ENCODE measurements at regions not wholly inside any gene's neighbourhood (a gene's known extent, or its start where the extent isn't known, plus 50 kb on each side); places are given as distances from the start of the nearest gene placed in this dataset.
A peak's percentile ranks its signal among the peaks of the same experiment; 100 is the strongest.

DNA sequence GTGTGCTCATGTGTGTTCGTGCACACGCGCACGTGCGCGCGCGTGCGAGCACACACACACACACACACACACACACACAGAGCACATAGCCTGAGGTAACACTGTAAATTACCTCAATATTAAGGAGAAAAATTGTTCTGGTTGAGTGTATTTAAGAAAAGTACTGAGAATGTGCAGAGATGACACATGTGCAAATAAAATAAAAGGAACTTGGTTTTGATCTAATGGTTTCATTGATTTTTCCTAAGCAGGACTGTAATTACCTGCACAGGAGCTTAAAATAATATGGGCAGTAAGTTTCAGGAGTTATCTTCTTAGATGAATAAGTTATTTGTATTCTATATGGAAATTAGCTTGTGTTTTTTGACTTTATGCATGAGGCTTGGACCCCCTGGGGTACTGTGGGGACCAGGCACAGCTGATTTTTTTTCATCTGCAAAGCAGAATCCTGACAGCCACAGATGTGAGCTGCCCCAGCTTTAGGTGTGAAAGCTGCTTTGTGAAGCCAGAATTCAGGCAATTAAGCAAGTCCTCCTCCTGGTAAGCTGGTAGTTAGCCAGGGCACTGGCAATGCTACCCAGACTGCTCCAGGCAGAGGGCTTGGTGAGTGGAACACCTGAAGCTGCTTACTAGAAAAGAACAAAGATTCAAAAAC lies 1040.6 kb upstream of the CITED2 start:
- Histone ChIP-seq H3K4me3 (no peak overlapping the region), H2AFZ (no peak overlapping the region), H3K9me2 (replicated peaks; ENCODE audit: insufficient read depth) (no peaks in the 10 kb centered on the region), H3K79me2 (no peaks in the 10 kb centered on the region), H4K20me1 (ENCODE audit: insufficient read depth, poor library complexity, severe bottlenecking) (no peaks in the 10 kb centered on the region), H3K27me3 (no peaks in the 10 kb centered on the region), H3K9me3 (ENCODE audit: low read depth) (no peaks in the 10 kb centered on the region), H3K4me1 (ENCODE audit: insufficient read depth) (no peaks in the 10 kb centered on the region), H3K27ac (no peak overlapping the region), H3K36me3 (replicated peaks; ENCODE audit: insufficient read depth, low read depth) (no peaks in the 10 kb centered on the region), H3K4me2 (no peak overlapping the region)
- no peak for TF ChIP-seq EZH2phosphoT487 (IDR thresholded peaks at IDR 0.05; ENCODE audit: low read depth, severe bottlenecking, unreplicated experiment)
- TF ChIP-seq EZH2 (IDR thresholded peaks at IDR 0.05; ENCODE audit: borderline replicate concordance): no peak
- TF ChIP-seq, protein P1, sequence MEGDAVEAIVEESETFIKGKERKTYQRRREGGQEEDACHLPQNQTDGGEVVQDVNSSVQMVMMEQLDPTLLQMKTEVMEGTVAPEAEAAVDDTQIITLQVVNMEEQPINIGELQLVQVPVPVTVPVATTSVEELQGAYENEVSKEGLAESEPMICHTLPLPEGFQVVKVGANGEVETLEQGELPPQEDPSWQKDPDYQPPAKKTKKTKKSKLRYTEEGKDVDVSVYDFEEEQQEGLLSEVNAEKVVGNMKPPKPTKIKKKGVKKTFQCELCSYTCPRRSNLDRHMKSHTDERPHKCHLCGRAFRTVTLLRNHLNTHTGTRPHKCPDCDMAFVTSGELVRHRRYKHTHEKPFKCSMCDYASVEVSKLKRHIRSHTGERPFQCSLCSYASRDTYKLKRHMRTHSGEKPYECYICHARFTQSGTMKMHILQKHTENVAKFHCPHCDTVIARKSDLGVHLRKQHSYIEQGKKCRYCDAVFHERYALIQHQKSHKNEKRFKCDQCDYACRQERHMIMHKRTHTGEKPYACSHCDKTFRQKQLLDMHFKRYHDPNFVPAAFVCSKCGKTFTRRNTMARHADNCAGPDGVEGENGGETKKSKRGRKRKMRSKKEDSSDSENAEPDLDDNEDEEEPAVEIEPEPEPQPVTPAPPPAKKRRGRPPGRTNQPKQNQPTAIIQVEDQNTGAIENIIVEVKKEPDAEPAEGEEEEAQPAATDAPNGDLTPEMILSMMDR (IDR thresholded peaks at IDR 0.05; ENCODE audit: poor library complexity): no peak
- no peak for DNase-seq (ENCODE audit: low spot score)
- WGBS (ENCODE audit: low lambda C conversion rate, missing lambda C conversion rate): 90% methylated on average over 9 of the region's 9 CpGs

DNA sequence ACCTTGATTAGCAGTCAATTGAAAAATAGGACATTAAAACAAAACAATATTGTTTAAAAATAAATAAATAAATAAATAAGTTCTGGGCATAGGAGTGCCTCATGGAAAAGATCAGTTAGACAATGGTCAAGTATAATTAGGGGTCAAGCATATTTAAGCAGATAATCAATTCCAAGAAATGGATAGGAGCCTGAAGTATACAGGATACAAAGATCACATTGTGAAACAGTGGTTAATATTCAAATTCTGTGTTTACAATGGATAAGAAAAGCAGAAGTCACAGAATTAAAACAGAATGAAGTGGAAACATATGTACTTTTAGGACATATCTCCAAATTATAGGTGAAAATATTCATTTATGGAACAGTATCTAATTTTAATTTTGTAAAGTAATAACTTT lies 1028.6 kb upstream of the CITED2 start:
- Histone ChIP-seq H3K27me3 (no peaks in the 10 kb centered on the region), H3K4me2 (no peak overlapping the region), H3K4me1 (ENCODE audit: insufficient read depth) (no peaks in the 10 kb centered on the region), H3K79me2 (no peaks in the 10 kb centered on the region), H2AFZ (no peak overlapping the region), H4K20me1 (ENCODE audit: insufficient read depth, poor library complexity, severe bottlenecking) (no peaks in the 10 kb centered on the region), H3K27ac (no peak overlapping the region), H3K36me3 (replicated peaks; ENCODE audit: insufficient read depth, low read depth) (no peaks in the 10 kb centered on the region), H3K9me3 (ENCODE audit: low read depth) (no peaks in the 10 kb centered on the region), H3K9me2 (replicated peaks; ENCODE audit: insufficient read depth) (no peaks in the 10 kb centered on the region), H3K4me3 (no peak overlapping the region)
- TF ChIP-seq EZH2phosphoT487 (IDR thresholded peaks at IDR 0.05; ENCODE audit: low read depth, severe bottlenecking, unreplicated experiment) (no peak), EZH2 (IDR thresholded peaks at IDR 0.05; ENCODE audit: borderline replicate concordance) (no peak)
- TF ChIP-seq, protein P1 (IDR thresholded peaks at IDR 0.05; ENCODE audit: poor library complexity): no peak
- no peak for DNase-seq (ENCODE audit: low spot score)

DNA sequence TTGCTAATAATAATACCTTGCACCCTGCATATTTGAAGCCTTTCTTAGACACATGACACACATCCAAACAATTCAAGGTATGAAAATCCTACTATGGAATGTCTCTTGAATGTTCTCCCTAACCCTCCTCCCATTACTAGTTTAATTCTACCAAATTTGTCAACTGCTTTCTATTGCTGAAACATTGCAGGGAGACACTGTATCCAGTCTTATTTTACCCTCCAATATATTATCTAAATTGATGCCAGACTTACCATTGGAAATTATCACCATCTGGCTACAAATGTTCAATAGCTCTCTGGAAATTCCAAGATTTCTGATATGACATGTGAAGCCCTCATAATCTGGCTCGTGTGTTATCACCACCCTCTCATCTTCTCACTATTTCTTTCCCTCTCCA lies 1027.3 kb upstream of the CITED2 start:
- H3K9me2 ChIP-seq (replicated peaks; ENCODE audit: insufficient read depth): no peaks in the 10 kb centered on the region
- whole genome bisulfite sequencing (ENCODE audit: low lambda C conversion rate, missing lambda C conversion rate): 68% methylated on average over 1 of the region's 1 CpG
- no peaks in the 10 kb centered on the region for H3K79me2 ChIP-seq
- no peak overlapping the region for H3K4me3 ChIP-seq
- H2AFZ ChIP-seq: no peak overlapping the region
- no peaks in the 10 kb centered on the region for H3K9me3 ChIP-seq (ENCODE audit: low read depth)
- H3K27ac ChIP-seq: no peak overlapping the region
- no peaks in the 10 kb centered on the region for H3K27me3 ChIP-seq
- no peaks in the 10 kb centered on the region for H3K36me3 ChIP-seq (replicated peaks; ENCODE audit: insufficient read depth, low read depth)
- H3K4me2 ChIP-seq: no peak overlapping the region
- DNase-seq (ENCODE audit: low spot score): no peak
- H3K4me1 ChIP-seq (ENCODE audit: insufficient read depth): no peaks in the 10 kb centered on the region
- TF ChIP-seq EZH2phosphoT487 (IDR thresholded peaks at IDR 0.05; ENCODE audit: low read depth, severe bottlenecking, unreplicated experiment) (no peak), EZH2 (IDR thresholded peaks at IDR 0.05; ENCODE audit: borderline replicate concordance) (no peak)
- TF ChIP-seq, protein P1 (IDR thresholded peaks at IDR 0.05; ENCODE audit: poor library complexity): no peak
- no peaks in the 10 kb centered on the region for H4K20me1 ChIP-seq (ENCODE audit: insufficient read depth, poor library complexity, severe bottlenecking)

DNA sequence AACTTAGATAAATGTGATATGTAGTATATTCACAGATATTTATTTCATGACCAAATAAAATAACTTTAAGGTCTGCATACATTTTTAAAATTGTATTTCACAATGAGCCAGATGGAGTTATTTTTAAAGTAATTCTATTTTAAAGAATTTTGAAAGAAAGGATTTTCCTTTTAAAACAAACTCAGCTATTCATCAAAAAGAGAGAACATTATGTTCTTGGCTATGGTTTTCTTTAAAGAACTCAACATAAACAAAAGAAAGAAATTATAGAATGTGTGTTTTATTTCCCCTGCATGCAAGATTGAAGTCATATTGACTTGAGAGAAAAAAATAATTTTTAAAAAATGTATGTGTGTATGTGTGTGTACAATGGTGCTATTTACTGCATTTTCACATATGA lies 1023.6 kb upstream of the CITED2 start:
- H4K20me1 ChIP-seq (ENCODE audit: insufficient read depth, poor library complexity, severe bottlenecking): no peaks in the 10 kb centered on the region
- no peaks in the 10 kb centered on the region for H3K4me1 ChIP-seq (ENCODE audit: insufficient read depth)
- H3K36me3 ChIP-seq (replicated peaks; ENCODE audit: insufficient read depth, low read depth): no peaks in the 10 kb centered on the region
- H3K27ac ChIP-seq: no peak overlapping the region
- no peaks in the 10 kb centered on the region for H3K79me2 ChIP-seq
- H3K9me2 ChIP-seq (replicated peaks; ENCODE audit: insufficient read depth): no peaks in the 10 kb centered on the region
- no peak overlapping the region for H3K4me3 ChIP-seq
- peak overlapping the region; percentile 7 for H2AFZ ChIP-seq
- no peaks in the 10 kb centered on the region for H3K9me3 ChIP-seq (ENCODE audit: low read depth)
- DNase-seq (ENCODE audit: low spot score): no peak
- TF ChIP-seq EZH2phosphoT487 (IDR thresholded peaks at IDR 0.05; ENCODE audit: low read depth, severe bottlenecking, unreplicated experiment) (no peak), EZH2 (IDR thresholded peaks at IDR 0.05; ENCODE audit: borderline replicate concordance) (no peak)
- TF ChIP-seq, protein P1 (IDR thresholded peaks at IDR 0.05; ENCODE audit: poor library complexity): no peak
- H3K4me2 ChIP-seq: no peak overlapping the region
- H3K27me3 ChIP-seq: no peaks in the 10 kb centered on the region

All from hepatocyte (in vitro differentiated cells).